ENCODE measurements at regions not wholly inside any gene's neighbourhood (a gene's known extent, or its start where the extent isn't known, plus 50 kb on each side); places are given as distances from the start of the nearest gene placed in this dataset.

DNA sequence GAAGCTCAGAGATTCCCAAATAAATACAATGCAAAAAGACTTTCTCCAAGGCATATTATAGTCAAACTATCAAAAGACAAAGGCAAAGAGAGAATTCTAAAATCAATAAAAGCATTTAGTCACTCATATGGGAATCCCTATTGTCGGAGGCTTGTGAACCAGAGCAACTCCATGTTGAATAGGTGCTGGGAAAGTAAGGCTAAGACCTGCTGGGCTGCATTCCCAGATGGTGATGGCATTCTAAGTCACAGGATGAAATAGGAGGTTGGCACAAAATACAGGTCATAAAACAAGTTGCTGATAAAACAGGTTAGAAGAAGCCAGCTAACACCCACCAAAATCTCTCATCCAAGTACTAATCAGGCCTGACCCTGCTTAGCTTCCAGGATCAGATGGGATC is 84.5 kb downstream of the JRKL start:
- WGBS, 2 experiments (ENCODE audit: extremely low coverage in 2 of 2, insufficient read length in 1 of 2) = no CpG with 5 or more reads among the region's 1 CpG
- CTCF ChIA-PET = no interaction called here

More for the DNA sequence above, 84.5 kb downstream of the JRKL start:
- Histone ChIP-seq H3K4me1 (ENCODE audit: control insufficient read depth, insufficient read depth, low read length) (no peaks in the 10 kb centered on the region), H4K5ac (ENCODE audit: low read depth, low read length) (no peak overlapping the region), H3K14ac (replicated peaks; ENCODE audit: low read depth, low read length) (no peak overlapping the region), H3K23ac (ENCODE audit: low read depth, low read length) (no peak overlapping the region), H2AK5ac (ENCODE audit: low read depth, low read length) (no peak overlapping the region), H2BK15ac (ENCODE audit: low read depth, low read length) (no peak overlapping the region), H2BK120ac (ENCODE audit: low read depth, low read length) (no peak overlapping the region), H4K8ac (ENCODE audit: low read depth in 2 of 2, low read length in 2 of 2) (no peak overlapping the region), H3K36me3 (ENCODE audit: control insufficient read depth, insufficient read depth, low read length) (no peaks in the 10 kb centered on the region), H3K9me3 (ENCODE audit: control insufficient read depth, insufficient read depth, low read length) (no peaks in the 10 kb centered on the region), H2AK9ac (replicated peaks; ENCODE audit: low read depth, low read length, poor library complexity) (no peak overlapping the region), H3K9ac (ENCODE audit: low read depth, low read length) (no peak overlapping the region), H3K18ac (ENCODE audit: low read depth, low read length) (no peak overlapping the region), H2BK20ac (ENCODE audit: low read depth, low read length) (no peak overlapping the region), H3K79me1 (ENCODE audit: low read depth in 1 of 2, low read length in 2 of 2) (no peaks in the 10 kb centered on the region), H4K20me1 (ENCODE audit: insufficient read depth, low read length) (no peaks in the 10 kb centered on the region), H4K91ac (ENCODE audit: insufficient read depth, low read depth, low read length) (no peak overlapping the region), H2BK5ac (ENCODE audit: low read depth, low read length, poor library complexity, severe bottlenecking) (no peak overlapping the region), H3K9me1 (ENCODE audit: insufficient read depth, low read length) (no peaks in the 10 kb centered on the region), H2AFZ (replicated peaks; ENCODE audit: low read length, poor library complexity) (no peak overlapping the region), H3K4me2 (ENCODE audit: low read depth, low read length) (no peak overlapping the region), H3K56ac (ENCODE audit: extremely low read depth, insufficient read depth, low read length) (no peak overlapping the region), H3K4ac (ENCODE audit: low read depth, low read length) (no peak overlapping the region), H3K4me3 (ENCODE audit: insufficient read depth, low read depth, low read length) (no peak overlapping the region), H3K27me3 (ENCODE audit: control insufficient read depth, insufficient read depth, low read length) (no peaks in the 10 kb centered on the region), H3K27ac (ENCODE audit: insufficient read depth, low read length) (no peak overlapping the region)
- TF ChIP-seq RFX5 (IDR thresholded peaks at IDR 0.05; ENCODE audit: low read depth, low read length) (no peak), RCOR1 (IDR thresholded peaks at IDR 0.05; ENCODE audit: insufficient replicate concordance, low read length) (no peak), CEBPB (IDR thresholded peaks at IDR 0.05; ENCODE audit: low read depth, low read length) (no peak), MXI1 (IDR thresholded peaks at IDR 0.05; ENCODE audit: borderline replicate concordance, low read depth, low read length) (no peak), CTCF (conservative IDR thresholded peaks at IDR 0.05; ENCODE audit: low read depth, low read length) (no peak), MAFK (IDR thresholded peaks at IDR 0.05; ENCODE audit: low read depth, low read length) (no peak), SMC3 (IDR thresholded peaks at IDR 0.05; ENCODE audit: low read depth, low read length) (no peak), CHD1 (IDR thresholded peaks at IDR 0.05; ENCODE audit: low read depth, low read length) (no peak), POLR2A (IDR thresholded peaks at IDR 0.05; ENCODE audit: low read depth, low read length) (no peak), MAZ (IDR thresholded peaks at IDR 0.05; ENCODE audit: borderline replicate concordance, low read depth, low read length) (no peak), ELK1 (IDR thresholded peaks at IDR 0.05; ENCODE audit: borderline replicate concordance, low read depth, low read length) (no peak), NFE2L2 (IDR thresholded peaks at IDR 0.05; ENCODE audit: low read depth, low read length) (no peak)
- BruUV-seq (replicated peaks) = no TSS peak
- intact Hi-C loops (cut with micrococcal nuclease) (no loop called here), dilution Hi-C loops (cut with HindIII; ENCODE audit: low sequenced_read_pairs, unreplicated experiment) (no loop called here), in situ Hi-C loops (cut with MboI; ENCODE audit: low sequenced_read_pairs) (no loop called here)
- ATAC-seq (ENCODE audit: low read depth) = no peak
- POLR2A ChIA-PET (ENCODE audit: unreplicated experiment) = no interaction called here
- no peak for DNase-seq

All from IMR-90 (cell line).